ENCODE measurements at regions not wholly inside any gene's neighbourhood (a gene's known extent, or its start where the extent isn't known, plus 50 kb on each side); places are given as distances from the start of the nearest gene placed in this dataset.

DNA sequence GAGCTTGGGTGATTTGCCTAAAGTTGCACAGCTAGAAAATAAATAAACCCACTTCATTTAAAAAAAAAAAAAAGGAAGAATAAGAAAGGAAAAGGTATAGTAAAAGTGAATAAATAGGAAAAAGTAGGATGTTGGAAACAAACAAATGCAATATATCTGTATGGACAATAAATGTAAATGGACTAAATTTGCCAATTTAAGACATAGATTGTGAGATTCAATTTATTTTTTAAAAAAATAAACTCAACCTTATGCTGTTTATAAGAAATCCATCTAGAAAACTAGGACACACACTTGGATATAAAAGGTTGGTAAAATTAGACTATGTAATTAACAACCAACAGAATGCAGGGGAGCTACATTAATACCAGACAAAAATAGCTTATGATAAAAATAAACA is 300.0 kb downstream of the AJAP1 start:
- no peak for DNase-seq (ENCODE audit: low read depth, low spot score)
- Histone ChIP-seq H3K9me3 (ENCODE audit: control insufficient read depth in 1 of 2, insufficient read depth in 1 of 2, low read depth in 1 of 2, low read length in 2 of 2) (peaks cover 0 to 12% of the 10 kb centered on the region in 2 experiments; a peak in 2 of 4 replicates), H3K4me2 (ENCODE audit: low read length) (no peak overlapping the region), H3K36me3 (ENCODE audit: control insufficient read depth in 1 of 2, insufficient read depth in 2 of 2, low read length in 2 of 2) (no peaks in the 10 kb centered on the region), H3K9me2 (ENCODE audit: insufficient read depth) (no peaks in the 10 kb centered on the region), H2AFZ (ENCODE audit: low read depth, low read length, poor library complexity, severe bottlenecking) (no peak overlapping the region), H3K79me2 (ENCODE audit: insufficient read depth, low read length) (no peaks in the 10 kb centered on the region), H3K27me3 (ENCODE audit: insufficient read depth, low read length) (no peaks in the 10 kb centered on the region), H3K9ac (ENCODE audit: low read length) (no peak overlapping the region), H3K27ac (ENCODE audit: low read depth, low read length) (no peak overlapping the region), H4K20me1 (ENCODE audit: insufficient read depth) (no peaks in the 10 kb centered on the region), H3K4me1 (ENCODE audit: control insufficient read depth in 1 of 2, insufficient read depth in 2 of 2, low read length in 2 of 2) (no peaks in the 10 kb centered on the region), H3K4me3 (replicated peaks in 1 of 2; ENCODE audit: low read depth in 1 of 2, low read length in 2 of 2) (no peak overlapping the region)
- ChIA-PET CTCF (no interaction called here), POLR2A (no interaction called here), RAD21 (ENCODE audit: low non-redundant PET in 1 of 2, low total read pairs in 2 of 2, uncharacterized antibody in 2 of 2, unreplicated experiment in 2 of 2) (no interaction called here)
- no peak for ATAC-seq
- BruUV-seq (replicated peaks) = no TSS peak
- TF ChIP-seq ELF1 (IDR thresholded peaks at IDR 0.05; ENCODE audit: borderline replicate concordance, low read depth) (no peak), EGR1 (IDR thresholded peaks at IDR 0.05; ENCODE audit: low read depth) (no peak), TCF7L2 (IDR thresholded peaks at IDR 0.05; ENCODE audit: borderline replicate concordance, extremely low read depth, insufficient read depth, insufficient read length) (no peak), EZH2phosphoT487 (IDR thresholded peaks at IDR 0.05; ENCODE audit: borderline replicate concordance) (no peak), SRF (IDR thresholded peaks at IDR 0.05; ENCODE audit: low read depth) (no peak), EZH2 (IDR thresholded peaks at IDR 0.05) (no peak), POLR2A (IDR thresholded peaks at IDR 0.05; ENCODE audit: borderline replicate concordance, extremely low read depth, insufficient read depth, insufficient read length) (no peak), JUND (IDR thresholded peaks at IDR 0.05) (no peak), CBX3 (IDR thresholded peaks at IDR 0.05; ENCODE audit: low read depth) (no peak), FOSL1 (IDR thresholded peaks at IDR 0.05; ENCODE audit: low read depth) (no peak), SP1 (IDR thresholded peaks at IDR 0.05; ENCODE audit: low read depth) (no peak), ATF3 (IDR thresholded peaks at IDR 0.05) (no peak), MAX (IDR thresholded peaks at IDR 0.05) (no peak), SIN3A (IDR thresholded peaks at IDR 0.05; ENCODE audit: low read depth) (no peak), REST (IDR thresholded peaks at IDR 0.05; ENCODE audit: low read depth) (no peak), ZNF274 (IDR thresholded peaks at IDR 0.05; ENCODE audit: low read depth, low read length) (no peak), POLR2AphosphoS5 (IDR thresholded peaks at IDR 0.05; ENCODE audit: low read depth, low read length) (no peak)
- TF ChIP-seq, protein P1, sequence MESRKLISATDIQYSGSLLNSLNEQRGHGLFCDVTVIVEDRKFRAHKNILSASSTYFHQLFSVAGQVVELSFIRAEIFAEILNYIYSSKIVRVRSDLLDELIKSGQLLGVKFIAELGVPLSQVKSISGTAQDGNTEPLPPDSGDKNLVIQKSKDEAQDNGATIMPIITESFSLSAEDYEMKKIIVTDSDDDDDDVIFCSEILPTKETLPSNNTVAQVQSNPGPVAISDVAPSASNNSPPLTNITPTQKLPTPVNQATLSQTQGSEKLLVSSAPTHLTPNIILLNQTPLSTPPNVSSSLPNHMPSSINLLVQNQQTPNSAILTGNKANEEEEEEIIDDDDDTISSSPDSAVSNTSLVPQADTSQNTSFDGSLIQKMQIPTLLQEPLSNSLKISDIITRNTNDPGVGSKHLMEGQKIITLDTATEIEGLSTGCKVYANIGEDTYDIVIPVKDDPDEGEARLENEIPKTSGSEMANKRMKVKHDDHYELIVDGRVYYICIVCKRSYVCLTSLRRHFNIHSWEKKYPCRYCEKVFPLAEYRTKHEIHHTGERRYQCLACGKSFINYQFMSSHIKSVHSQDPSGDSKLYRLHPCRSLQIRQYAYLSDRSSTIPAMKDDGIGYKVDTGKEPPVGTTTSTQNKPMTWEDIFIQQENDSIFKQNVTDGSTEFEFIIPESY (IDR thresholded peaks at IDR 0.05; ENCODE audit: extremely low read depth, insufficient replicate concordance, low read length) = no peak
- intact Hi-C loops (cut with micrococcal nuclease) = no loop called here

Measured in HCT116 (cell line).